ENCODE measurements at regions not wholly inside any gene's neighbourhood (a gene's known extent, or its start where the extent isn't known, plus 50 kb on each side); places are given as distances from the start of the nearest gene placed in this dataset.

GRCh38 chr4:138894709-138895108 lies 120.9 kb upstream of the NOCT start:
- DNase-seq (ENCODE audit: low read depth, low spot score) (no peak), FAIRE-seq (no peak)
- H3K9me1 ChIP-seq (replicated peaks; ENCODE audit: control insufficient read depth, extremely low read depth, insufficient read depth, low read length) = no peaks in the 10 kb centered on the region
- no peak overlapping the region for H3K4me2 ChIP-seq (ENCODE audit: insufficient read depth, low read length)
- TF ChIP-seq POLR2A (IDR thresholded peaks at IDR 0.05; ENCODE audit: low read depth, low read length) (no peak), FOS (IDR thresholded peaks at IDR 0.05; ENCODE audit: borderline replicate concordance, insufficient read depth, low read length) (no peak), CTCF (IDR thresholded peaks at IDR 0.05; ENCODE audit: extremely low read depth in 1 of 2, insufficient read depth in 1 of 2, low read depth in 1 of 2, low read length in 2 of 2) (no peak), GATA2 (IDR thresholded peaks at IDR 0.05; ENCODE audit: insufficient read depth, insufficient read length, low read depth, low read length) (no peak), JUN (IDR thresholded peaks at IDR 0.05; ENCODE audit: borderline replicate concordance, insufficient read depth, insufficient read length, low read depth) (no peak), POLR2AphosphoS5 (IDR thresholded peaks at IDR 0.05; ENCODE audit: insufficient read depth, low read depth, low read length) (no peak), MYC (IDR thresholded peaks at IDR 0.05; ENCODE audit: low read depth, low read length) (no peak), MAX (IDR thresholded peaks at IDR 0.05; ENCODE audit: insufficient read depth, insufficient read length) (no peak), EZH2 (IDR thresholded peaks at IDR 0.05; ENCODE audit: borderline replicate concordance, low read depth, low read length, severe bottlenecking) (no peak)
- H3K9me3 ChIP-seq (replicated peaks; ENCODE audit: control insufficient read depth, insufficient read depth, low read length) = no peaks in the 10 kb centered on the region
- H3K27me3 ChIP-seq (ENCODE audit: control insufficient read depth in 2 of 2, insufficient read depth in 2 of 2, low read length in 2 of 2) = no peaks in the 10 kb centered on the region
- no peak overlapping the region for H3K4me3 ChIP-seq (replicated peaks in 1 of 3; ENCODE audit: insufficient read depth in 1 of 3, low read depth in 1 of 3, low read length in 3 of 3)
- ChIA-PET POLR2A (no interaction called here), CTCF (no interaction called here)
- intact Hi-C loops (cut with micrococcal nuclease) (no loop called here), dilution Hi-C loops (cut with MboI; ENCODE audit: extremely low pct_ligation_motif_present, low sequenced_read_pairs) (no loop called here)
- no TSS peak for BruUV-seq (replicated peaks)
- no peaks in the 10 kb centered on the region for H4K20me1 ChIP-seq (replicated peaks; ENCODE audit: control insufficient read depth, extremely low read depth, insufficient read depth, low read length)
- no peaks in the 10 kb centered on the region for H3K79me2 ChIP-seq (ENCODE audit: control insufficient read depth, insufficient read depth, low read length)
- H3K4me1 ChIP-seq (ENCODE audit: control insufficient read depth, extremely low read depth, insufficient read depth, low read length) = peaks cover 9% of the 10 kb centered on the region
- H2AFZ ChIP-seq (ENCODE audit: low read depth, low read length) = no peak overlapping the region
- no peaks in the 10 kb centered on the region for H3K36me3 ChIP-seq (ENCODE audit: control insufficient read depth in 2 of 2, extremely low read depth in 1 of 2, insufficient read depth in 2 of 2, low read length in 2 of 2)
- H3K27ac ChIP-seq (ENCODE audit: insufficient read depth, low read depth, low read length) = no peak overlapping the region
- no peak overlapping the region for H3K9ac ChIP-seq (replicated peaks; ENCODE audit: extremely low read depth, insufficient read depth, low read length)
